AG04449 (cell line): ENCODE measurements at regions not wholly inside any gene's neighbourhood (a gene's known extent, or its start where the extent isn't known, plus 50 kb on each side); places are given as distances from the start of the nearest gene placed in this dataset.

ENCODE experiments used
- CTCF ChIA-PET: fragments of 350-600 bp; formaldehyde crosslinking; extraction: SDS; loops from one replicate; lab custom pipeline; 2021; ENCODE audit warnings: antibody characterized with exemption; lab: Yijun Ruan, JAX
- POLR2A ChIA-PET: fragments of 400-600, 350-600 bp; formaldehyde crosslinking; extraction: SDS; loops from one replicate; lab custom pipeline; 2020; ENCODE audit warnings: antibody characterized with exemption, inconsistent platforms; lab: Yijun Ruan, JAX
- DNase-seq: peaks from one replicate; pipeline ENCODE4 v3.0.0-alpha.2; 2010; ENCODE audit warnings: low read depth, low spot score
- H3K4me3 ChIP-seq: 2 replicates; pipeline ENCODE4 v1.5.1; 2011; ENCODE audit warnings: low read depth, mild to moderate bottlenecking, control low read depth, low read length
- TF ChIP-seq, protein P1 (sequence below): IDR thresholded peaks from one replicate; pipeline ENCODE4 v1.5.1; 2011; ENCODE audit warnings: mild to moderate bottlenecking, moderate library complexity, low read length, control low read depth, inconsistent platforms; ENCODE audit not compliant: insufficient read depth; ENCODE audit errors: missing control alignments

DNA sequence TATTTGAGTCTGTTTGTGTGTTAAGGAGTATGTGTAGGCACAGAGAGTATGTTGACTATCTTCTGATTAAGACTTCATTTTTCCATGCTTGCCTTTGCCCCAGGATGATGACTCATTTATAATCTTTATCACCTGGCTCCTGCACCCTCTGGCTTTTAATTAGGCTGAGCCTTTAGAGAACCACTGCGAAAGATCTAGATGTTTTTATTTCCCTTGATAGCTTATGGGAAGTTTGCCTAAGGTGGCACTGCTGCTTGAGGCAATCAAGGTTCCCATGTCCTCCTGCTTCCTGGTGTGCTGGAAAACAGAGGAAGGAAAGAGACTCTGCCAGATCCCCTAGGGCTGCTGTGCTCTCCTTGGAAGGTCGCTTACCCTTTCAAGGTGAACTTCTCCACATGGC lies 114.6 kb downstream of the ARL4A start:
- TF ChIP-seq, protein P1, sequence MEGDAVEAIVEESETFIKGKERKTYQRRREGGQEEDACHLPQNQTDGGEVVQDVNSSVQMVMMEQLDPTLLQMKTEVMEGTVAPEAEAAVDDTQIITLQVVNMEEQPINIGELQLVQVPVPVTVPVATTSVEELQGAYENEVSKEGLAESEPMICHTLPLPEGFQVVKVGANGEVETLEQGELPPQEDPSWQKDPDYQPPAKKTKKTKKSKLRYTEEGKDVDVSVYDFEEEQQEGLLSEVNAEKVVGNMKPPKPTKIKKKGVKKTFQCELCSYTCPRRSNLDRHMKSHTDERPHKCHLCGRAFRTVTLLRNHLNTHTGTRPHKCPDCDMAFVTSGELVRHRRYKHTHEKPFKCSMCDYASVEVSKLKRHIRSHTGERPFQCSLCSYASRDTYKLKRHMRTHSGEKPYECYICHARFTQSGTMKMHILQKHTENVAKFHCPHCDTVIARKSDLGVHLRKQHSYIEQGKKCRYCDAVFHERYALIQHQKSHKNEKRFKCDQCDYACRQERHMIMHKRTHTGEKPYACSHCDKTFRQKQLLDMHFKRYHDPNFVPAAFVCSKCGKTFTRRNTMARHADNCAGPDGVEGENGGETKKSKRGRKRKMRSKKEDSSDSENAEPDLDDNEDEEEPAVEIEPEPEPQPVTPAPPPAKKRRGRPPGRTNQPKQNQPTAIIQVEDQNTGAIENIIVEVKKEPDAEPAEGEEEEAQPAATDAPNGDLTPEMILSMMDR: no peak
- DNase-seq: no peak
- H3K4me3 ChIP-seq: no peak overlapping the region
- ChIA-PET POLR2A (no interaction called here), CTCF (no interaction called here)

DNA sequence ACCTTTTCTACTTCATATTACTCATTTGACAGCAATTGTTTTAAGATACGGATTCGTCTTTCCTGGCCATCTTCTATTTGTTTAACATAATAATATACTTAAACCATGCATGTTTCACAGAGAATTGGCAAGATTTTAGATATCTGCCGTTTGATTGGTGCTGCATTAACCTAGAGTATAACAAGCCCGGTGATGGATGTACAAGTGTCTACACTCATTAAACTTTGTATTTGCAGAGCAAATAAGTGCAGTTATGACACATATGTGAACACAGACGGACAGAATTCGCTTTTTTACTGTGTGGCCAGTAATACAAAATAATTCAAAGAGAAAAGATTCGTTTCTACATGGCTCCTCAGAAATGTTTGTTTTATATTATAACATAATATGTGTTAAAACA lies 116.1 kb downstream of the ARL4A start:
- no peak for DNase-seq
- ChIA-PET POLR2A (no interaction called here), CTCF (no interaction called here)
- H3K4me3 ChIP-seq: no peak overlapping the region
- TF ChIP-seq, protein P1: no peak

- ChIA-PET CTCF (no interaction called here), POLR2A (no interaction called here)
- no peak for DNase-seq
- no peak overlapping the region for H3K4me3 ChIP-seq
- TF ChIP-seq, protein P1: no peak
These were observed 118.1 kb downstream of the ARL4A start for GRCh38 chr7:12805518-12805928.

DNA sequence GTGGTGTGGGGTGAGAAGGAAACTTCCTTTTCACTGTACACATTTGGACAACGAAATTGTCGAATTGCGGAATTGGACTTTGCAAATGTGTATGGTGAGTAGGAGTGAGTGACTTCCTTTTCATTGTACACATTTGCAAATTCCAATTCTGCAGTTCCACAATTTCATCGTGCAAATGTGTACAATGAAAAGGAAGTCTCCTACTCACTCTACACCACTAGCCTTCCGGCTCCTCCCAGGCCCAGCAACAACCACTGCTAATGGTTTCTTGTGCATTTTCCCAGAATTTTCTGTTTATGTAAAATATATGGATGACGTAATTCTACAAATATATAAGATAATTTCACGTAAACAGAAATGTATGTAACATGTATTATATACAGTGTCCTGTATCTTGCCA lies 118.5 kb downstream of the ARL4A start:
- CTCF ChIA-PET: no interaction called here
- H3K4me3 ChIP-seq: no peak overlapping the region
- TF ChIP-seq, protein P1: no peak
- POLR2A ChIA-PET: no interaction called here
- DNase-seq: no peak

GRCh38 chr7:12809476-12809875 lies 122.0 kb downstream of the ARL4A start:
- TF ChIP-seq, protein P1: no peak
- POLR2A ChIA-PET: no interaction called here
- CTCF ChIA-PET: no interaction called here

GRCh38 chr7:12812111-12812510 lies 124.7 kb downstream of the ARL4A start:
- CTCF ChIA-PET: no interaction called here
- TF ChIP-seq, protein P1: no peak

More at GRCh38 chr7:12809476-12809875, 122.0 kb downstream of the ARL4A start:
- DNase-seq: no peak
- H3K4me3 ChIP-seq: no peak overlapping the region

More at GRCh38 chr7:12812111-12812510, 124.7 kb downstream of the ARL4A start:
- POLR2A ChIA-PET: no interaction called here
- no peak overlapping the region for H3K4me3 ChIP-seq
- no peak for DNase-seq
